H9 (cell line): ENCODE measurements at regions not wholly inside any gene's neighbourhood (a gene's known extent, or its start where the extent isn't known, plus 50 kb on each side); places are given as distances from the start of the nearest gene placed in this dataset.
"Not testable (repeated sequence)": the region's sequence is repeated elsewhere in the genome, so short reads cannot be mapped to it uniquely, and the experiment has no call there.

ENCODE experiments used
- DNase-seq: peaks from one replicate; pipeline ENCODE4 v3.0.0-alpha.2; 2017
- H2AFZ ChIP-seq: one replicate; pipeline ENCODE4 v1.6.1; 2013; ENCODE audit warnings: mild to moderate bottlenecking, low read length, control low read depth, moderate library complexity
- H2AK5ac ChIP-seq: 2 replicates; pipeline ENCODE4 v1.6.1; 2013; ENCODE audit warnings: low read length, control low read depth, mixed read lengths; ENCODE audit not compliant: insufficient read length
- H2BK120ac ChIP-seq: one replicate; pipeline ENCODE4 v1.6.1; 2013; ENCODE audit warnings: low read depth, mild to moderate bottlenecking, low read length, control low read depth, inconsistent platforms; ENCODE audit not compliant: poor library complexity, severe bottlenecking
- H2BK12ac ChIP-seq: 2 replicates; pipeline ENCODE4 v1.6.1; 2013; ENCODE audit warnings: low read length, control low read depth, mixed read lengths, low read depth; ENCODE audit not compliant: insufficient read length
- H2BK15ac ChIP-seq: 2 replicates; pipeline ENCODE4 v1.6.1; 2013; ENCODE audit warnings: low read depth, low read length, control low read depth
- H2BK20ac ChIP-seq: one replicate; pipeline ENCODE4 v1.6.1; 2013; ENCODE audit warnings: low read depth, mild to moderate bottlenecking, low read length, control low read depth, inconsistent platforms; ENCODE audit not compliant: poor library complexity, severe bottlenecking
- H2BK5ac ChIP-seq: 2 replicates; pipeline ENCODE4 v1.6.1; 2013; ENCODE audit warnings: low read length, control low read depth, mixed read lengths; ENCODE audit not compliant: insufficient read length
- H3K14ac ChIP-seq: 2 replicates; pipeline ENCODE4 v1.6.1; 2013; ENCODE audit warnings: low read length, control low read depth; ENCODE audit not compliant: insufficient read depth
- H3K18ac ChIP-seq: 2 replicates; pipeline ENCODE4 v1.6.1; 2013; ENCODE audit warnings: low read depth, mild to moderate bottlenecking, mixed read lengths, low read length, control low read depth; ENCODE audit not compliant: insufficient read length
- H3K23ac ChIP-seq: 2 replicates; pipeline ENCODE4 v1.6.1; 2013; ENCODE audit warnings: low read length, control low read depth, mixed read lengths, low read depth; ENCODE audit not compliant: insufficient read length
- H3K23me2 ChIP-seq: 2 replicates; pipeline ENCODE4 v1.6.1; 2013; ENCODE audit warnings: low read depth, mild to moderate bottlenecking, mixed read lengths, low read length, control low read depth; ENCODE audit not compliant: insufficient read length, poor library complexity, severe bottlenecking
- H3K27ac ChIP-seq: 2 replicates; pipeline ENCODE4 v1.5.1; 2013; ENCODE audit warnings: low read length, control low read depth, mixed read lengths, low read depth; ENCODE audit not compliant: insufficient read length
- H3K27me3 ChIP-seq: 2 replicates; pipeline ENCODE4 v1.6.1; 2013; ENCODE audit warnings: low read length, control low read depth, inconsistent platforms; ENCODE audit not compliant: insufficient read depth
- H3K4ac ChIP-seq: 2 replicates; pipeline ENCODE4 v1.6.1; 2013; ENCODE audit warnings: low read depth, mild to moderate bottlenecking, control low read depth, inconsistent platforms, low read length, moderate library complexity
- H3K4me1 ChIP-seq: 2 replicates; pipeline ENCODE4 v1.6.1; 2013; ENCODE audit warnings: low read length, control low read depth, inconsistent platforms; ENCODE audit not compliant: insufficient read depth
- H3K4me2 ChIP-seq: 2 replicates; pipeline ENCODE4 v1.6.1; 2013; ENCODE audit warnings: low read length, control low read depth, mixed read lengths; ENCODE audit not compliant: insufficient read length, insufficient read depth
- H3K56ac ChIP-seq: 2 replicates; pipeline ENCODE4 v1.6.1; 2013; ENCODE audit warnings: low read depth, mild to moderate bottlenecking, mixed read lengths, low read length, control low read depth; ENCODE audit not compliant: insufficient read length
- H3K79me1 ChIP-seq: 2 replicates; pipeline ENCODE4 v1.6.1; 2013; ENCODE audit warnings: low read depth, mild to moderate bottlenecking, moderate library complexity, low read length, control low read depth, inconsistent platforms; ENCODE audit not compliant: insufficient read depth, poor library complexity, severe bottlenecking
- H3K79me2 ChIP-seq: 2 replicates; pipeline ENCODE4 v1.6.1; 2013; ENCODE audit warnings: low read length, control low read depth, inconsistent platforms; ENCODE audit not compliant: insufficient read depth
- H3K9ac ChIP-seq: 2 replicates; pipeline ENCODE4 v1.6.1; 2013; ENCODE audit warnings: low read length, control low read depth, mixed read lengths; ENCODE audit not compliant: insufficient read length; ENCODE audit errors: extremely low read depth
- H3K9me3 ChIP-seq: one replicate; pipeline ENCODE4 v1.6.1; 2013; ENCODE audit warnings: low read depth, low read length, inconsistent platforms; ENCODE audit not compliant: control insufficient read depth
- H3T11ph ChIP-seq: one replicate; pipeline ENCODE4 v1.6.1; 2013; ENCODE audit warnings: mild to moderate bottlenecking, low read length, control low read depth, inconsistent platforms
- H4K20me1 ChIP-seq: one replicate; pipeline ENCODE4 v1.6.1; 2013; ENCODE audit not compliant: control insufficient read depth, insufficient read length, insufficient read depth
- H4K5ac ChIP-seq: 2 replicates; pipeline ENCODE4 v1.6.1; 2013; ENCODE audit warnings: low read depth, mild to moderate bottlenecking, mixed read lengths, low read length, control low read depth; ENCODE audit not compliant: insufficient read length
- H4K8ac ChIP-seq: replicated peaks from 2 replicates; pipeline ENCODE4 v1.6.1; 2013; ENCODE audit warnings: low read length, control low read depth, mixed read lengths, low read depth; ENCODE audit not compliant: insufficient read length
- H4K91ac ChIP-seq: 2 replicates; pipeline ENCODE4 v1.6.1; 2013; ENCODE audit warnings: low read depth, mild to moderate bottlenecking, moderate library complexity, mixed read lengths, low read length, control low read depth; ENCODE audit not compliant: insufficient read length
- H3K27ac Mint-ChIP-seq, 3 experiments: 2 replicates in 2 of 3; 3 replicates in 1 of 3; pipeline ENCODE4 v1.8.0; 2020 to 2021; ENCODE audit warnings: mixed read lengths in 3 of 3, mild to moderate bottlenecking in 1 of 3, moderate library complexity in 1 of 3
- H3K27me3 Mint-ChIP-seq: 2 replicates; pipeline ENCODE4 v1.8.0; 2021; ENCODE audit warnings: low read depth, mild to moderate bottlenecking, moderate library complexity, mixed read lengths
- H3K36me3 Mint-ChIP-seq, 3 experiments: 2 replicates in 2 of 3; 3 replicates in 1 of 3; pipeline ENCODE4 v1.8.0; 2020 to 2021; ENCODE audit warnings: low read depth in 3 of 3, mixed read lengths in 3 of 3; ENCODE audit not compliant: insufficient read depth in 1 of 3
- H3K4me1 Mint-ChIP-seq, 2 experiments: 2 replicates each; pipeline ENCODE4 v1.8.0; 2020; ENCODE audit warnings: mixed read lengths in 2 of 2
- H3K4me3 Mint-ChIP-seq, 2 experiments: 2 replicates in 1 of 2; 3 replicates in 1 of 2; pipeline ENCODE4 v1.8.0; 2020 to 2021; ENCODE audit warnings: mild to moderate bottlenecking in 2 of 2, mixed read lengths in 2 of 2, moderate library complexity in 1 of 2
- H3K9me3 Mint-ChIP-seq, 2 experiments: 2 replicates in 1 of 2; 3 replicates in 1 of 2; pipeline ENCODE4 v1.8.0; 2020; ENCODE audit warnings: mild to moderate bottlenecking in 2 of 2, mixed read lengths in 2 of 2, moderate library complexity in 1 of 2

DNA sequence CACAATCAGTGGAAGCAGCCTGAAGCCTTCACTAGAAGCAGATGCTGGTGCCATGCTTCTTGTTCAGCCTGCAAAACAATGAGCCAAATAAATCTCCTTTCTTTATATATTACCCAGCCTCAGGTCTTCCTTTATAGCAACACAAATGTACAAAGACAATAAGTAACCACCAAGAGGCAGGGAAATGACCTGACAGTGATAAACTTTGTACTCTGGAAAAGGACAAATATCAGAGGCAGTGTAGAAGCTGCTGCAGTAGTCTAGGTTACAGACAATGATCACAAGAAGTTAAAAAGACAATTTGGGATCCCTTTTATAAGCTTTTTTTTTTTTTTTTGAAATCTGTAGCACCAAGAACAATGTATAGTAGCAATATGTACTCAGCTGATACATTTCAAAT, 760.3 kb downstream of the TTLL7 start:
- not testable (repeated sequence) for H3K4ac ChIP-seq, H3K56ac ChIP-seq, H4K91ac ChIP-seq, H3K9me3 ChIP-seq, H2BK120ac ChIP-seq, H4K8ac ChIP-seq, H3K36me3 Mint-ChIP-seq, H2BK5ac ChIP-seq, H3K23ac ChIP-seq, H3K27me3 Mint-ChIP-seq, H3K79me1 ChIP-seq, H2BK20ac ChIP-seq, H2BK12ac ChIP-seq, H4K5ac ChIP-seq, H3K79me2 ChIP-seq, H3T11ph ChIP-seq, H3K27ac Mint-ChIP-seq, DNase-seq, H2AK5ac ChIP-seq, H2AFZ ChIP-seq, H3K23me2 ChIP-seq, H3K9ac ChIP-seq, H3K4me1 ChIP-seq, H3K27me3 ChIP-seq, H3K4me3 Mint-ChIP-seq, H3K18ac ChIP-seq, H3K9me3 Mint-ChIP-seq, H3K4me1 Mint-ChIP-seq, H3K14ac ChIP-seq, H4K20me1 ChIP-seq, H3K27ac ChIP-seq, H3K4me2 ChIP-seq, H2BK15ac ChIP-seq

DNA sequence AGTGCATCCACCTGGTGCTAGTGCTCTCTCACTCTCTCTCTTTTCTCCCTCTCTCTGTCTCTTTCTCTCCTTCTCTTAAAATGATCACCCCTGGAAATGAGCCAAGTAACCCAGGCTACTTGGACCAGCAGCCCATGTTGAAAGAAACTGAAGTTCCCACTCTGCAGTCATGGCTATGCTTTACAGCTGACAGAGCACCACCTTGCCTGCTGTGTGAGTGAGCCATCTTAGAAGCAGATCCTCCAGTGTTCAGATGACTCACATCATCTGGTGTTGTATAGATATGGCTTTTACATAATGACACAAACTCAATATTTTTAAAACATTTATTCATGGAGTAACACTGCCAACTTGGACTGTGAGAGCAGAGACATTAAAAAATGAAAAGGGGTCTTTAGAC, 779.1 kb downstream of the TTLL7 start:
- H3K4me2 ChIP-seq, H4K91ac ChIP-seq, H3K4me3 Mint-ChIP-seq, H3K23ac ChIP-seq, H3K56ac ChIP-seq, H2BK120ac ChIP-seq, H3K27ac ChIP-seq, H3K4ac ChIP-seq, H3K23me2 ChIP-seq, H3K79me1 ChIP-seq, H3K9ac ChIP-seq, H4K20me1 ChIP-seq, H3K14ac ChIP-seq, H3K36me3 Mint-ChIP-seq, H3T11ph ChIP-seq, H3K9me3 ChIP-seq, H3K79me2 ChIP-seq, H2BK20ac ChIP-seq, H2BK5ac ChIP-seq, H2BK15ac ChIP-seq, H2BK12ac ChIP-seq, H4K8ac ChIP-seq, H3K27me3 Mint-ChIP-seq, H3K18ac ChIP-seq, H3K9me3 Mint-ChIP-seq, H2AK5ac ChIP-seq, H4K5ac ChIP-seq, H2AFZ ChIP-seq, H3K4me1 ChIP-seq, DNase-seq, H3K27me3 ChIP-seq, H3K27ac Mint-ChIP-seq: not testable (repeated sequence)
- peaks cover 25 to 27% of the 10 kb centered on the region in 2 experiments for H3K4me1 Mint-ChIP-seq
